ENCODE measurements at regions not wholly inside any gene's neighbourhood (a gene's known extent, or its start where the extent isn't known, plus 50 kb on each side); places are given as distances from the start of the nearest gene placed in this dataset.

GRCh38 chr6:91081452-91082067, 494.7 kb upstream of the MAP3K7 start:
- no peak overlapping the region for H3K27ac ChIP-seq (ENCODE audit: low read depth in 1 of 2, low read length in 1 of 2)
- no peaks in the 10 kb centered on the region for H3K36me3 ChIP-seq (ENCODE audit: control insufficient read depth in 4 of 4, insufficient read depth in 4 of 4, low read length in 4 of 4)
- ATAC-seq (ENCODE audit: insufficient read depth, low FRiP score) = no peak
- no peak overlapping the region for H3K9ac ChIP-seq (ENCODE audit: insufficient read depth in 1 of 2, low read length in 2 of 2)
- peak in 2 of 3 donors; percentile 90 to 91 for DNase-seq
- peak; percentile 37 for TF ChIP-seq CTCF (IDR thresholded peaks at IDR 0.05; ENCODE audit: control extremely low read depth, extremely low read depth)
- H3K9me3 ChIP-seq (ENCODE audit: control insufficient read depth in 4 of 4, insufficient read depth in 3 of 4, low read length in 3 of 4) = no peaks in the 10 kb centered on the region
- H3K4me1 ChIP-seq (ENCODE audit: control insufficient read depth in 5 of 5, insufficient read depth in 5 of 5, low read length in 5 of 5) = peaks cover 0 to 13% (median 0%) of the 10 kb centered on the region in 5 donors
- H3K27me3 ChIP-seq (ENCODE audit: control insufficient read depth in 3 of 3, insufficient read depth in 3 of 3, low read length in 2 of 3) = no peaks in the 10 kb centered on the region
- WGBS, 2 donors = 37 to 48% methylated on average over 6 of the region's 6 CpGs
- no peak overlapping the region for H3K4me3 ChIP-seq

GRCh38 chr6:91080871-91081270, 494.0 kb upstream of the MAP3K7 start:
- Histone ChIP-seq H3K27ac (ENCODE audit: low read depth in 1 of 2, low read length in 1 of 2) (no peak overlapping the region), H3K9me3 (ENCODE audit: control insufficient read depth in 4 of 4, insufficient read depth in 3 of 4, low read length in 3 of 4) (no peaks in the 10 kb centered on the region)
- ATAC-seq (ENCODE audit: insufficient read depth, low FRiP score) = no peak

GRCh38 chr6:91079969-91080368, 493.1 kb upstream of the MAP3K7 start:
- no peak overlapping the region for H3K9ac ChIP-seq (ENCODE audit: insufficient read depth in 1 of 2, low read length in 2 of 2)
- no peak overlapping the region for H3K4me3 ChIP-seq
- WGBS, 2 donors = 60 to 86% methylated on average over 3 of the region's 3 CpGs
- DNase-seq = peak in 2 of 3 donors; percentile 14 to 23
- H3K27ac ChIP-seq (ENCODE audit: low read depth in 1 of 2, low read length in 1 of 2) = no peak overlapping the region
- no peaks in the 10 kb centered on the region for H3K27me3 ChIP-seq (ENCODE audit: control insufficient read depth in 3 of 3, insufficient read depth in 3 of 3, low read length in 2 of 3)
- peaks cover 0 to 13% (median 0%) of the 10 kb centered on the region in 5 donors for H3K4me1 ChIP-seq (ENCODE audit: control insufficient read depth in 5 of 5, insufficient read depth in 5 of 5, low read length in 5 of 5)
- H3K36me3 ChIP-seq (ENCODE audit: control insufficient read depth in 4 of 4, insufficient read depth in 4 of 4, low read length in 4 of 4) = no peaks in the 10 kb centered on the region
- no peak for ATAC-seq (ENCODE audit: insufficient read depth, low FRiP score)
- H3K9me3 ChIP-seq (ENCODE audit: control insufficient read depth in 4 of 4, insufficient read depth in 3 of 4, low read length in 3 of 4) = no peaks in the 10 kb centered on the region
- no peak for TF ChIP-seq CTCF (IDR thresholded peaks at IDR 0.05; ENCODE audit: control extremely low read depth, extremely low read depth)

More at GRCh38 chr6:91080871-91081270, 494.0 kb upstream of the MAP3K7 start:
- Histone ChIP-seq H3K4me3 (no peak overlapping the region), H3K36me3 (ENCODE audit: control insufficient read depth in 4 of 4, insufficient read depth in 4 of 4, low read length in 4 of 4) (no peaks in the 10 kb centered on the region), H3K4me1 (ENCODE audit: control insufficient read depth in 5 of 5, insufficient read depth in 5 of 5, low read length in 5 of 5) (peaks cover 0 to 13% (median 0%) of the 10 kb centered on the region in 5 donors), H3K27me3 (ENCODE audit: control insufficient read depth in 3 of 3, insufficient read depth in 3 of 3, low read length in 2 of 3) (no peaks in the 10 kb centered on the region), H3K9ac (ENCODE audit: insufficient read depth in 1 of 2, low read length in 2 of 2) (no peak overlapping the region)
- DNase-seq = no peak
- no peak for TF ChIP-seq CTCF (IDR thresholded peaks at IDR 0.05; ENCODE audit: control extremely low read depth, extremely low read depth)

Data from lung (tissue), 11 donors.